Heart right ventricle (tissue), 16 donors: ENCODE measurements at regions not wholly inside any gene's neighbourhood (a gene's known extent, or its start where the extent isn't known, plus 50 kb on each side); places are given as distances from the start of the nearest gene placed in this dataset.

Source experiments
- ATAC-seq, 8 donors: fragments of 200-7000 bp; cut with Tn5 transposase; one replicate each; pipeline ENCODE4 v1.9.1; 2020; ENCODE audit warnings: mild to moderate bottlenecking in 8 of 8, moderate library complexity in 8 of 8, moderate number of reproducible peaks in 1 of 8
- DNase-seq, 2 donors: peaks; one replicate each; pipeline ENCODE4 v3.0.0-alpha.2; 2020
- H3K27ac ChIP-seq, 10 donors: fragments of 200-600 bp; sonication (generic) in 2 of 10; one replicate each; pipeline versions ENCODE4 v1.5.0 to v1.8.0; 2020 to 2022; ENCODE audit warnings: mild to moderate bottlenecking in 3 of 10
- H3K27me3 ChIP-seq, 7 donors: fragments of 200-600 bp; one replicate each; pipeline ENCODE4 v1.8.0; 2021 to 2022; ENCODE audit warnings: mild to moderate bottlenecking in 2 of 7
- H3K36me3 ChIP-seq, 9 donors: fragments of 200-600 bp; sonication (generic) in 1 of 9; one replicate each; pipeline versions ENCODE4 v1.5.0 to v1.8.0; 2020 to 2022; ENCODE audit warnings: mild to moderate bottlenecking in 2 of 9
- H3K4me1 ChIP-seq, 9 donors: fragments of 200-600 bp; sonication (generic) in 1 of 9; one replicate each; pipeline versions ENCODE4 v1.5.0 to v1.8.0; 2020 to 2022; ENCODE audit warnings: mild to moderate bottlenecking in 4 of 9
- H3K4me3 ChIP-seq, 10 donors: fragments of 200-600 bp; sonication (generic) in 2 of 10; one replicate each; pipeline versions ENCODE4 v1.5.0 to v1.8.0; 2020 to 2022; ENCODE audit warnings: mild to moderate bottlenecking in 7 of 10, moderate library complexity in 2 of 10
- H3K9me3 ChIP-seq, 11 donors: fragments of 200-600 bp in 10 of 11; sonication (generic) in 2 of 11; one replicate each; pipeline versions ENCODE4 v1.5.0 to v1.8.0; 2013 to 2022; ENCODE audit warnings: mild to moderate bottlenecking in 2 of 11, control low read depth in 1 of 11, moderate library complexity in 1 of 11
- whole genome bisulfite sequencing, 2 donors: extraction: QIAGEN DNeasy Blood & Tissue Kit; methylation state at CpG; one replicate each; pipeline ENCODE4 v1.1.7; 2013; ENCODE audit warnings: inconsistent platforms in 1 of 2; 5-methylcytosine and 5-hydroxymethylcytosine counted together
- intact Hi-C, 10 donors: fragments of 100-400 bp; cut with DNase I; formaldehyde crosslinking; loops; one replicate each; pipeline versions ENCODE4 v1.11.1 to v1.14.2; 2022
- TF ChIP-seq, protein P1 (sequence below), 9 donors: fragments of 200-600 bp; sonication (generic) in 2 of 9; IDR thresholded peaks; one replicate each; pipeline versions ENCODE4 v1.5.0 to v1.8.0; 2021 to 2022; ENCODE audit warnings: antibody characterized with exemption in 9 of 9, mild to moderate bottlenecking in 5 of 9, moderate library complexity in 1 of 9
- donor health status: Arrhythmogenic right ventricular cardiomyopathy.
- donor health status: ischemic (EF 13 %, LVEDD 7.1; RV severe dilation, severe dysfunction).
- donor health status: healthy with polysubstance abuse.
- donor health status: DM: no; HTN: yes; CAD: no.
- donor health status: DM: no; HTN: no; CAD: no.
- donor health status: ischemic (EF 25% LVEDD 6.9; RV normal size, moderate dysfunction).
- donor health status: ischemic (EF 25% LVEDD 5.7; RV mildly dilated, moderate dysfunction).
- donor health status: healthy.
- donor health status: DM: yes; HTN: yes; CAD: no.
- donor health status: Ischemic cardiomyopathy.
- donor health status: ischemic (EF 35%, LVEDD 5.7; RV mildly dilated, moderate dysfunction).
- donor health status: nonischemic (EF 11% LVEDD 7.7; RV severe dilation, severe dysfunction).
- donor health status: DM: yes; HTN: yes; CAD: no.
- donor health status: PGD.
- donor health status: ischemic (EF 29% LVEDD 5.4; RV normal size, mild dysfunction).
- donor health status: nonischemic (EF 23%, LVEDD 6.1; RV moderate dilation, normal function).

DNA sequence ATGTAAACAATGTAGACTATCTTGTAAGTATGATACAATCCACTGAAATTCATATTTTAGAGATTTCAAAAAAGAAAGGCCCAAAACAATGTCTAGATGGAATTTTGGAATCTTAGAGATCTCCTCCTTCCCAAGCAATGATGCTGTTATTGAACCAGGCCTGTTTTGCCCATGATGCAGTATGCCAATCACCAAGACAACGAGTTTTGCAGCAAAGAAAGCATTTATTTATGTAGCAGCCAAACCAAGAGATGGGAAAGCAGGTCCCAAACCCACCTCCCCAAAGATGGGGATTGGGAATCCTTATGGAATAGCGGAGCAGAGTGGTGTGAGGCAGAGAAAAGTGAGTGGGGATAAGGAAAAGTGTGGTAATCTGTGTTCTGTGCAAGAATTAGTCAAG lies 197.8 kb upstream of the NT5E start:
- H3K9me3 ChIP-seq: peaks cover 0 to 21% (median 4%) of the 10 kb centered on the region in 11 donors
- WGBS, 2 donors: 52 to 53% methylated on average over 2 of the region's 2 CpGs
- no peak overlapping the region for H3K4me3 ChIP-seq
- TF ChIP-seq, protein P1, sequence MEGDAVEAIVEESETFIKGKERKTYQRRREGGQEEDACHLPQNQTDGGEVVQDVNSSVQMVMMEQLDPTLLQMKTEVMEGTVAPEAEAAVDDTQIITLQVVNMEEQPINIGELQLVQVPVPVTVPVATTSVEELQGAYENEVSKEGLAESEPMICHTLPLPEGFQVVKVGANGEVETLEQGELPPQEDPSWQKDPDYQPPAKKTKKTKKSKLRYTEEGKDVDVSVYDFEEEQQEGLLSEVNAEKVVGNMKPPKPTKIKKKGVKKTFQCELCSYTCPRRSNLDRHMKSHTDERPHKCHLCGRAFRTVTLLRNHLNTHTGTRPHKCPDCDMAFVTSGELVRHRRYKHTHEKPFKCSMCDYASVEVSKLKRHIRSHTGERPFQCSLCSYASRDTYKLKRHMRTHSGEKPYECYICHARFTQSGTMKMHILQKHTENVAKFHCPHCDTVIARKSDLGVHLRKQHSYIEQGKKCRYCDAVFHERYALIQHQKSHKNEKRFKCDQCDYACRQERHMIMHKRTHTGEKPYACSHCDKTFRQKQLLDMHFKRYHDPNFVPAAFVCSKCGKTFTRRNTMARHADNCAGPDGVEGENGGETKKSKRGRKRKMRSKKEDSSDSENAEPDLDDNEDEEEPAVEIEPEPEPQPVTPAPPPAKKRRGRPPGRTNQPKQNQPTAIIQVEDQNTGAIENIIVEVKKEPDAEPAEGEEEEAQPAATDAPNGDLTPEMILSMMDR (IDR thresholded peaks at IDR 0.05): no peak
- H3K36me3 ChIP-seq: no peaks in the 10 kb centered on the region
- H3K27me3 ChIP-seq: no peaks in the 10 kb centered on the region
- ATAC-seq: no peak
- no peaks in the 10 kb centered on the region for H3K4me1 ChIP-seq
- H3K27ac ChIP-seq: no peak overlapping the region
- DNase-seq: no peak
- intact Hi-C loops: no loop called here

GRCh38 chr6:85251300-85251699 lies 198.6 kb upstream of the NT5E start:
- WGBS, 2 donors: 46 to 49% methylated on average over 1 of the region's 1 CpG
- H3K27me3 ChIP-seq: no peaks in the 10 kb centered on the region
- H3K36me3 ChIP-seq: no peaks in the 10 kb centered on the region
- intact Hi-C loops: no loop called here
- TF ChIP-seq, protein P1 (IDR thresholded peaks at IDR 0.05): no peak
- H3K4me1 ChIP-seq: no peaks in the 10 kb centered on the region
- H3K27ac ChIP-seq: no peak overlapping the region
- H3K4me3 ChIP-seq: no peak overlapping the region
- ATAC-seq (no peak), DNase-seq (no peak)
- H3K9me3 ChIP-seq: peaks cover 0 to 26% (median 7%) of the 10 kb centered on the region in 11 donors

DNA sequence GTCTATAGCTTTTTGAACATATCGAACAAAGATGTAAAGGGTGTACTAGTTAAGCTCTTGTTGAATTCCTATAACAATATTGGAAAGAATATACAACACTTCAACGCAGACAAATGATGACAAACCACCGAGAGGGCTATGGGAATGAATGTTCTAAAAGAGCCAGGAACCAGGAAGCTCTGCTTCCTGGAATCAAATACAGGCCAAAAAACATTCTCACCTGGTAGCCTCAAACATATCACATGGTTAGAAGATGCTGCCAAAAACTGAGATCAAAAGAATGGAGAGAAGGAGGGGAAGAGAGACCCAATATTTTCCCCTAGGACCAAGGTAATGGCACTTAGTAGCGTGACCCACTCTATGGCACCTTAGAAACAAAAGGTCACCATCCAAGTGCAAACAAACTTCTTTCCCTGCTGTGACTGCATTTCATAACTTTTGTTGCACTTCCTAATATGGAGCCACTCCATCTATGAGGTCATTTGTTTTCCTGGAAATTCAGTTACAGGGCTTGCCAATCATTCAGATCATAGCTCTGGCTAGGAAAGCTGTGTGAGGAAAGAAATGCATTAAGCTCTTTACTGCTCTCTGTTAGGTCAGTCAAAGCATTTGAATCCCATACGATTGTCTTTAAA lies 199.2 kb upstream of the NT5E start:
- intact Hi-C loops: no loop called here
- WGBS, 2 donors: 64 to 65% methylated on average over 5 of the region's 5 CpGs
- Histone ChIP-seq H3K4me1 (no peaks in the 10 kb centered on the region), H3K27me3 (no peaks in the 10 kb centered on the region), H3K4me3 (no peak overlapping the region), H3K27ac (no peak overlapping the region), H3K36me3 (no peaks in the 10 kb centered on the region), H3K9me3 (peaks cover 0 to 26% (median 7%) of the 10 kb centered on the region in 11 donors)
- DNase-seq (peak in 1 of 2 donors; percentile 9), ATAC-seq (peak in 7 of 8 donors; percentile 37 to 86 (median 58))
- TF ChIP-seq, protein P1 (IDR thresholded peaks at IDR 0.05): no peak

GRCh38 chr6:85245004-85245403 lies 204.9 kb upstream of the NT5E start:
- ATAC-seq: no peak
- intact Hi-C loops: no loop called here

More at GRCh38 chr6:85245004-85245403, 204.9 kb upstream of the NT5E start:
- peaks cover 0 to 17% (median 3%) of the 10 kb centered on the region in 11 donors for H3K9me3 ChIP-seq
- H3K4me1 ChIP-seq: no peaks in the 10 kb centered on the region
- TF ChIP-seq, protein P1 (IDR thresholded peaks at IDR 0.05): no peak
- H3K4me3 ChIP-seq: no peak overlapping the region
- 77 to 86% methylated on average over 3 of the region's 3 CpGs for WGBS, 2 donors
- DNase-seq: no peak
- H3K36me3 ChIP-seq: no peaks in the 10 kb centered on the region
- H3K27me3 ChIP-seq: no peaks in the 10 kb centered on the region
- no peak overlapping the region for H3K27ac ChIP-seq
